ENCODE measurements at regions not wholly inside any gene's neighbourhood (a gene's known extent, or its start where the extent isn't known, plus 50 kb on each side); places are given as distances from the start of the nearest gene placed in this dataset.
"Not testable (repeated sequence)": the region's sequence is repeated elsewhere in the genome, so short reads cannot be mapped to it uniquely, and the experiment has no call there.

DNA sequence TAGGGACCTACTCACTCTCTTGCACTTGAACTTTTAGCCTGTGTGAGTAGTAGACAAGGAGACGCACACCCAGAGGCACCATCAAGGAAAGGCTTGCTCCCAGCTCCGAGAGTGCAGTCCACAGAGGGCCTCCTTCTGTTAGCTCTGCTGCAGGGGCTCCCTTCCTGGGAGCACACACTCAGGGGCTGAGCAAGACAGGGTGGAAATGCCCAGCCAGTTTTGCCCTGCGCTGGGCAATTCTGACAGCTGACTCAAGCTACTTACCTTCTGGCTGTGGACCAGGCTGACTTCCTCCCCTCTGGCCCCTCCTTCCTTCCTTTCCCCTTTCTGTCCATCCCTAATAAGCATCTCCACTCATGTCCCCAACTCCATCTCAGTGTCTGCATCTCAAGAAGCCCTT is 449.1 kb downstream of the PTPRU start:
- no peak overlapping the region for H3K4me3 ChIP-seq
- H3K36me3 ChIP-seq = no peaks in the 10 kb centered on the region
- H3K4me1 ChIP-seq = no peaks in the 10 kb centered on the region
- H3K27me3 ChIP-seq = peaks cover 0 to 56% of the 10 kb centered on the region in 2 donors
- H3K27ac ChIP-seq = no peak overlapping the region
- no peaks in the 10 kb centered on the region for H3K9me3 ChIP-seq
- peak in 1 of 2 donors; percentile 50 for DNase-seq
- TF ChIP-seq, protein P1, sequence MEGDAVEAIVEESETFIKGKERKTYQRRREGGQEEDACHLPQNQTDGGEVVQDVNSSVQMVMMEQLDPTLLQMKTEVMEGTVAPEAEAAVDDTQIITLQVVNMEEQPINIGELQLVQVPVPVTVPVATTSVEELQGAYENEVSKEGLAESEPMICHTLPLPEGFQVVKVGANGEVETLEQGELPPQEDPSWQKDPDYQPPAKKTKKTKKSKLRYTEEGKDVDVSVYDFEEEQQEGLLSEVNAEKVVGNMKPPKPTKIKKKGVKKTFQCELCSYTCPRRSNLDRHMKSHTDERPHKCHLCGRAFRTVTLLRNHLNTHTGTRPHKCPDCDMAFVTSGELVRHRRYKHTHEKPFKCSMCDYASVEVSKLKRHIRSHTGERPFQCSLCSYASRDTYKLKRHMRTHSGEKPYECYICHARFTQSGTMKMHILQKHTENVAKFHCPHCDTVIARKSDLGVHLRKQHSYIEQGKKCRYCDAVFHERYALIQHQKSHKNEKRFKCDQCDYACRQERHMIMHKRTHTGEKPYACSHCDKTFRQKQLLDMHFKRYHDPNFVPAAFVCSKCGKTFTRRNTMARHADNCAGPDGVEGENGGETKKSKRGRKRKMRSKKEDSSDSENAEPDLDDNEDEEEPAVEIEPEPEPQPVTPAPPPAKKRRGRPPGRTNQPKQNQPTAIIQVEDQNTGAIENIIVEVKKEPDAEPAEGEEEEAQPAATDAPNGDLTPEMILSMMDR (IDR thresholded peaks at IDR 0.05) = no peak
- intact Hi-C loops (cut with DNase I; ENCODE audit: low total_unique reads) = no loop called here

DNA sequence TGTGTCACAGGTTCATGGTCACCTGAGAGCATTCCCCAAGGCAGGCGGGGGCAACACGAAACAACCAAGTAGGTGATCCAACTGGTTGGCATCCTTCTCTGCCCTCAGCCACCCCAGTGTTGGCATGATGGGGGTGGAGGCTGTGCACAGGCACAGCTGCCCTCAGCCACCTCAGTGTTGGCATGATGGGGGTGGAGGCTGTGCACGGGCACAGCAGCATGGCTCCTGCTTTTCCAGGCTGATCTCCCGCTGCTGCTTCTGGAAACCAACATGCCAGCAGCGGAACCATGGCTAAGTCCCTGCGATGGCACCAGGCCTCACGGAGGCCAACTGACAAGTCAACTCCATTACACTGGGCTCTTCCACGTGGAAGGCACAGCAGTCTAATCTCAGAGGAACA is 447.8 kb downstream of the PTPRU start:
- Histone ChIP-seq H3K27me3 (peaks cover 0 to 52% of the 10 kb centered on the region in 2 donors), H3K27ac (no peak overlapping the region), H3K36me3 (no peaks in the 10 kb centered on the region), H3K4me3 (no peak overlapping the region), H3K4me1 (no peaks in the 10 kb centered on the region), H3K9me3 (no peaks in the 10 kb centered on the region)
- TF ChIP-seq, protein P1 (IDR thresholded peaks at IDR 0.05) = no peak
- intact Hi-C loops (cut with DNase I; ENCODE audit: low total_unique reads) = no loop called here
- DNase-seq = peak in 1 of 2 donors; percentile 19

DNA sequence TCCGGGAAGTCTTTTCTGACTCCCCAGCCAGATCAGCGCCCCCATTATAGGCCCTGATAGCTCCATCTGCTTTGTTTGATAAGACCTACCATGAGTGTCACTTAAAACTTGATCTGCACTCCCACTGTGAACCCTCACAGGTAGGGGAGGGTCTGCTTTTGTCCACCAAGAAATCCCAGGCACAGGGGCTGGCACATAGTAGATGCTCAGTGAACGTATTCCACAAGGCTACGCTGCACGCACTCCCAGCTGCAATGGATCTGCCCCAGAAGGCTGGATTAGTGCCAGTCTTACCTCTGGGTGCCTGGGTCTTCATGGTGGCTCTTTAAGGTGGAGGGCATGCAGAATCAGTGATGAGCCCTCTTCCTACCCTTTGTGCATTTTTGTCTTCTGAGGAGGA is 447.1 kb downstream of the PTPRU start:
- DNase-seq = peak in 1 of 2 donors; percentile 16
- H3K9me3 ChIP-seq = no peaks in the 10 kb centered on the region
- H3K27ac ChIP-seq = no peak overlapping the region
- TF ChIP-seq, protein P1 (IDR thresholded peaks at IDR 0.05) = no peak
- peaks cover 0 to 47% of the 10 kb centered on the region in 2 donors for H3K27me3 ChIP-seq
- no peaks in the 10 kb centered on the region for H3K36me3 ChIP-seq
- H3K4me3 ChIP-seq = no peak overlapping the region
- intact Hi-C loops (cut with DNase I; ENCODE audit: low total_unique reads) = no loop called here
- H3K4me1 ChIP-seq = no peaks in the 10 kb centered on the region

DNA sequence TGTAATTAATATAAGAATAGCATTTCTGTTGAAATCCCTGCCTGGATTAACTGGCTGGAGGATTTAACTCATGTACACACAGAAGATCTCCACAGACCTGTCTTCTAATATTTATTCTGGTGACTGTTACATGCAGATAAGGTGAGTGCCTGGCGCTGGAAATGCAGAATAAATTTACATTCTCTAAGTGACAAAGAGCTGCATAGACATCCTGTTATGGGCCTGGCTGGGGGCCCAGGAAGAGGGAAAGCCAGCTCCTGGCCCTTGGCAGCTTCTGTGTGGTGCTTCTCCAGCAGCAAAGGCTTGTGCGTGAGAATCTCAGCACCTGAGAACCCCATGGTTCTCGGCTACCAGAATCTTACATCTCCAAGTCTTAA is 446.6 kb downstream of the PTPRU start:
- Histone ChIP-seq H3K27ac (no peak overlapping the region), H3K36me3 (no peaks in the 10 kb centered on the region), H3K9me3 (no peaks in the 10 kb centered on the region), H3K4me3 (no peak overlapping the region), H3K4me1 (no peaks in the 10 kb centered on the region), H3K27me3 (peaks cover 0 to 46% of the 10 kb centered on the region in 2 donors)
- peak in 1 of 2 donors; percentile 6 for DNase-seq
- TF ChIP-seq, protein P1 (IDR thresholded peaks at IDR 0.05) = no peak
- intact Hi-C loops (cut with DNase I; ENCODE audit: low total_unique reads) = no loop called here

- Histone ChIP-seq H3K27ac (no peak overlapping the region), H3K4me1 (no peaks in the 10 kb centered on the region), H3K4me3 (no peak overlapping the region), H3K27me3 (peaks cover 0 to 44% of the 10 kb centered on the region in 2 donors), H3K36me3 (no peaks in the 10 kb centered on the region), H3K9me3 (no peaks in the 10 kb centered on the region)
- peak in 1 of 2 donors; percentile 20 for DNase-seq
- TF ChIP-seq, protein P1 (IDR thresholded peaks at IDR 0.05) = no peak
- intact Hi-C loops (cut with DNase I; ENCODE audit: low total_unique reads) = no loop called here
Measured at GRCh38 chr1:29682171-29682918, 446.0 kb downstream of the PTPRU start.

DNA sequence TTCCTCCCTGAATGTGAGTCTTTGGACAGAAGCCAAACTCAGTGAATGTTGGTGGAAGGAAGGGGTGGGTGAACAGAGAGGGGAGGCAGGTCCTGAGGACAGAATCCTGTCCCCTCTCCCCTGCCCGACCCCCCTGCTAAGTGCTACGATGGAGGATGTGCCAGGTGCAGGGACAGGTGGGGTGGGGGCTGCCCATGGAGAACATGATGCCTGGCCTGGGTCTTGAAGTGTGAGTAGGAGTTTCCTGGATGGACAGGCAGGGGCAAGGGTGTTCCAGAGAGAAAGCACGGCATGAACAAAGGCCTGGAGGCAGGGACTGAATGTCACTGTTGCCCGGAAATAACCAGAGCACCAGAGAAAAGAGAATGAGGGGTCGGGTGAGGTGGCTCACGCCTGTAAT is 445.1 kb downstream of the PTPRU start:
- H3K4me1 ChIP-seq; H3K4me3 ChIP-seq; H3K27ac ChIP-seq; intact Hi-C loops (cut with DNase I; ENCODE audit: low total_unique reads); H3K36me3 ChIP-seq; H3K9me3 ChIP-seq: not testable (repeated sequence)
- H3K27me3 ChIP-seq = peaks cover 0 to 40% of the 10 kb centered on the region in 2 donors
- peak in 1 of 2 donors; percentile 12 for DNase-seq

Measured in tibial artery (tissue), 4 donors.